ENCODE measurements at regions not wholly inside any gene's neighbourhood (a gene's known extent, or its start where the extent isn't known, plus 50 kb on each side); places are given as distances from the start of the nearest gene placed in this dataset.

DNA sequence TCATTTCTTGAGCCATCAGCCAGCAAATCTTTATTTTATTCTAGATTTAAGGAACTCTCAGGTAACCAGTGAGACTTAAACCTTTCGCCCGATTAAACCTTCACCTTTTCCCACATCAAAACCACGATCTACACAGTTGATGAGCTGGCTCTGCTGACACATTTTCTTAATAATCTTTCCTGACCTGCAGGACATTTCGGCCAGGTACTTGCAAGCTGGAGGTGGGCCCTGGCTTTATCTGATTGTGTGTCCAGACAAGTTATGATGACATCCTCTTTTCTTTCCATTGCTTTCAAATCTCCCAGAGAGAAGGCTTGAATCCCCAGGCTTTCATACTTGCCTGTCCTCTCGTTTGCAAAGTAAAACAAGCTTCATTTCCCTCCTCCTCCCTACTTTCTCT, 144.2 kb downstream of the EFNB2 start:
- 53% methylated on average over 5 of the region's 5 CpGs for WGBS (ENCODE audit: insufficient coverage, low coverage, low lambda C conversion rate, missing lambda C conversion rate)
- intact Hi-C loops (cut with DNase I) = no loop called here
- no peak for DNase-seq
- Histone ChIP-seq H3K27me3 (no peaks in the 10 kb centered on the region), H3K27ac (no peak overlapping the region), H3K9me3 (no peaks in the 10 kb centered on the region), H3K4me3 (no peak overlapping the region), H3K4me1 (no peaks in the 10 kb centered on the region), H3K36me3 (no peaks in the 10 kb centered on the region)
- no peak for ATAC-seq
- TF ChIP-seq POLR2A (IDR thresholded peaks at IDR 0.05) = no peak
- TF ChIP-seq, protein P1, sequence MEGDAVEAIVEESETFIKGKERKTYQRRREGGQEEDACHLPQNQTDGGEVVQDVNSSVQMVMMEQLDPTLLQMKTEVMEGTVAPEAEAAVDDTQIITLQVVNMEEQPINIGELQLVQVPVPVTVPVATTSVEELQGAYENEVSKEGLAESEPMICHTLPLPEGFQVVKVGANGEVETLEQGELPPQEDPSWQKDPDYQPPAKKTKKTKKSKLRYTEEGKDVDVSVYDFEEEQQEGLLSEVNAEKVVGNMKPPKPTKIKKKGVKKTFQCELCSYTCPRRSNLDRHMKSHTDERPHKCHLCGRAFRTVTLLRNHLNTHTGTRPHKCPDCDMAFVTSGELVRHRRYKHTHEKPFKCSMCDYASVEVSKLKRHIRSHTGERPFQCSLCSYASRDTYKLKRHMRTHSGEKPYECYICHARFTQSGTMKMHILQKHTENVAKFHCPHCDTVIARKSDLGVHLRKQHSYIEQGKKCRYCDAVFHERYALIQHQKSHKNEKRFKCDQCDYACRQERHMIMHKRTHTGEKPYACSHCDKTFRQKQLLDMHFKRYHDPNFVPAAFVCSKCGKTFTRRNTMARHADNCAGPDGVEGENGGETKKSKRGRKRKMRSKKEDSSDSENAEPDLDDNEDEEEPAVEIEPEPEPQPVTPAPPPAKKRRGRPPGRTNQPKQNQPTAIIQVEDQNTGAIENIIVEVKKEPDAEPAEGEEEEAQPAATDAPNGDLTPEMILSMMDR (IDR thresholded peaks at IDR 0.05) = no peak

DNA sequence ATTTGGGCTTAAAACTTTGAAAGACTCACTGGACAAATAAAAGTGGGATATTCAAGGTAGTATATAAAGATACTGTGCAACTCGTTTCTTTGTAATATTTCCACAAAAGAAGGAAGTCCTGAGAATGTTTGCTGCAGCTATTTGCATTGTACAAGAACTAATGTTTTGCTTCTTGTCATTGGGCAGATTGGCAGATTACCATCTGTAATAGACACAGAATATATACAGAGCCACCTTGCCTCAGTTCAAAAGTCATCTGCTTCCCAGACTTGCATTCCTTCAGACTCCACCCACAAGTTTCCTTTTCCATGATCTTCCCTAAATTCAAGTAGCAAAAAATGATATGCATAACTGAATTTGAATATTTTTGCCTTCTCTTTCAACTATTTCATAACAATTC, 145.1 kb downstream of the EFNB2 start:
- TF ChIP-seq, protein P1 (IDR thresholded peaks at IDR 0.05) = no peak
- no peak for TF ChIP-seq POLR2A (IDR thresholded peaks at IDR 0.05)
- Histone ChIP-seq H3K27ac (no peak overlapping the region), H3K4me3 (no peak overlapping the region), H3K27me3 (no peaks in the 10 kb centered on the region), H3K9me3 (no peaks in the 10 kb centered on the region), H3K4me1 (no peaks in the 10 kb centered on the region), H3K36me3 (no peaks in the 10 kb centered on the region)
- DNase-seq = no peak
- 15% methylated on average over 1 of the region's 1 CpG for WGBS (ENCODE audit: insufficient coverage, low coverage, low lambda C conversion rate, missing lambda C conversion rate)
- intact Hi-C loops (cut with DNase I) = no loop called here
- ATAC-seq = no peak

GRCh38 chr13:106385654-106386053, 149.8 kb downstream of the EFNB2 start:
- WGBS (ENCODE audit: insufficient coverage, low coverage, low lambda C conversion rate, missing lambda C conversion rate) = 61% methylated on average over 6 of the region's 6 CpGs
- intact Hi-C loops (cut with DNase I) = no loop called here
- no peak for ATAC-seq
- Histone ChIP-seq H3K4me3 (no peak overlapping the region), H3K36me3 (no peaks in the 10 kb centered on the region), H3K27ac (no peak overlapping the region), H3K9me3 (no peaks in the 10 kb centered on the region), H3K27me3 (no peaks in the 10 kb centered on the region), H3K4me1 (no peaks in the 10 kb centered on the region)
- no peak for DNase-seq
- TF ChIP-seq, protein P1 (IDR thresholded peaks at IDR 0.05) = no peak
- TF ChIP-seq POLR2A (IDR thresholded peaks at IDR 0.05) = no peak

GRCh38 chr13:106384516-106384915, 150.9 kb downstream of the EFNB2 start:
- Histone ChIP-seq H3K4me3 (no peak overlapping the region), H3K27ac (no peak overlapping the region), H3K4me1 (no peaks in the 10 kb centered on the region), H3K9me3 (no peaks in the 10 kb centered on the region), H3K27me3 (no peaks in the 10 kb centered on the region), H3K36me3 (no peaks in the 10 kb centered on the region)
- ATAC-seq (no peak), DNase-seq (no peak)
- WGBS (ENCODE audit: insufficient coverage, low coverage, low lambda C conversion rate, missing lambda C conversion rate) = 65% methylated on average over 2 of the region's 4 CpGs
- TF ChIP-seq POLR2A (IDR thresholded peaks at IDR 0.05) = no peak
- TF ChIP-seq, protein P1 (IDR thresholded peaks at IDR 0.05) = no peak
- intact Hi-C loops (cut with DNase I) = no loop called here

- H3K27me3 ChIP-seq = no peaks in the 10 kb centered on the region
- H3K4me1 ChIP-seq = no peaks in the 10 kb centered on the region
- no peak for DNase-seq
- no peak for ATAC-seq
- TF ChIP-seq POLR2A (IDR thresholded peaks at IDR 0.05) = no peak
- TF ChIP-seq, protein P1 (IDR thresholded peaks at IDR 0.05) = no peak
- intact Hi-C loops (cut with DNase I) = no loop called here
- no peaks in the 10 kb centered on the region for H3K36me3 ChIP-seq
- no peak overlapping the region for H3K27ac ChIP-seq
- no peak overlapping the region for H3K4me3 ChIP-seq
- WGBS (ENCODE audit: insufficient coverage, low coverage, low lambda C conversion rate, missing lambda C conversion rate) = 75% methylated on average over 1 of the region's 1 CpG
- H3K9me3 ChIP-seq = no peaks in the 10 kb centered on the region
Measured at GRCh38 chr13:106383791-106384190, 151.7 kb downstream of the EFNB2 start.

All from right lobe of liver (tissue), 6 donors.